A673 (cell line): ENCODE measurements at regions not wholly inside any gene's neighbourhood (a gene's known extent, or its start where the extent isn't known, plus 50 kb on each side); places are given as distances from the start of the nearest gene placed in this dataset.

ENCODE experiments used
- EZH2 ChIP-seq: fragments of 200-600 bp; sonication (generic); IDR thresholded peaks from 2 replicates; pipeline ENCODE4 v1.6.1; 2017; ENCODE audit warnings: borderline replicate concordance, low read depth, mild to moderate bottlenecking, mixed read lengths, antibody characterized with exemption, low read length; ENCODE audit not compliant: poor library complexity, severe bottlenecking
- TF ChIP-seq, protein P1 (sequence below): fragments of 300-800, 200-600 bp; sonication (generic); conservative IDR thresholded peaks from 2 replicates; pipeline ENCODE4 v1.5.1; 2017; ENCODE audit warnings: low read depth, mild to moderate bottlenecking, antibody characterized with exemption, low read length, moderate library complexity, mixed read lengths

DNA sequence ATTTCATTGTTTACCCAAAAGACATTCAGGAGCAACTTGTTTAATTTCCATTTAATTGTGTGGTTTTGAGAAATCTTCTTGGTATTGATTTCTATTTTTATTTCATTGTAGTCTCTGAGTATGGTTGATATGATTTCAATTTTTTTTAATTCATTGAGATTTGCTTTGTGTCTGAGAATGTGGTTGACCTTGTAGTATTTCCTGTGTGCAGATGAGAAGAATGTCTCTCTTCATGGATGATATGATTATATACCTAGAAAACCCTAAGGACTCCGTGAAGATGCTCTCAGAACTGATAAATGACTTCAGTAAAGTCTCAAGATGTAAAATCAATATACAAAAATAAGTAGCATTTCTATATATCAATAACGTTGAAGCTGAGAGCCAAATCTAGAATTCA is 202.4 kb upstream of the CDH9 start:
- TF ChIP-seq, protein P1, sequence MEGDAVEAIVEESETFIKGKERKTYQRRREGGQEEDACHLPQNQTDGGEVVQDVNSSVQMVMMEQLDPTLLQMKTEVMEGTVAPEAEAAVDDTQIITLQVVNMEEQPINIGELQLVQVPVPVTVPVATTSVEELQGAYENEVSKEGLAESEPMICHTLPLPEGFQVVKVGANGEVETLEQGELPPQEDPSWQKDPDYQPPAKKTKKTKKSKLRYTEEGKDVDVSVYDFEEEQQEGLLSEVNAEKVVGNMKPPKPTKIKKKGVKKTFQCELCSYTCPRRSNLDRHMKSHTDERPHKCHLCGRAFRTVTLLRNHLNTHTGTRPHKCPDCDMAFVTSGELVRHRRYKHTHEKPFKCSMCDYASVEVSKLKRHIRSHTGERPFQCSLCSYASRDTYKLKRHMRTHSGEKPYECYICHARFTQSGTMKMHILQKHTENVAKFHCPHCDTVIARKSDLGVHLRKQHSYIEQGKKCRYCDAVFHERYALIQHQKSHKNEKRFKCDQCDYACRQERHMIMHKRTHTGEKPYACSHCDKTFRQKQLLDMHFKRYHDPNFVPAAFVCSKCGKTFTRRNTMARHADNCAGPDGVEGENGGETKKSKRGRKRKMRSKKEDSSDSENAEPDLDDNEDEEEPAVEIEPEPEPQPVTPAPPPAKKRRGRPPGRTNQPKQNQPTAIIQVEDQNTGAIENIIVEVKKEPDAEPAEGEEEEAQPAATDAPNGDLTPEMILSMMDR = no peak
- no peak for TF ChIP-seq EZH2
